ENCODE measurements at regions not wholly inside any gene's neighbourhood (a gene's known extent, or its start where the extent isn't known, plus 50 kb on each side); places are given as distances from the start of the nearest gene placed in this dataset.

- no peaks in the 10 kb centered on the region for H3K36me3 Mint-ChIP-seq
Measured at GRCh38 chr4:10984815-10985214, 300.2 kb upstream of the CLNK start.

GRCh38 chr4:10983885-10984640, 299.5 kb upstream of the CLNK start:
- H3K27ac Mint-ChIP-seq, result no peak overlapping the region
- H3K4me1 Mint-ChIP-seq, result peaks cover 17% of the 10 kb centered on the region
- H3K9me3 Mint-ChIP-seq, result no peaks in the 10 kb centered on the region
- H3K36me3 Mint-ChIP-seq, result no peaks in the 10 kb centered on the region
- no peaks in the 10 kb centered on the region for H3K27me3 Mint-ChIP-seq
- DNase-seq, result no peak
- H3K4me3 Mint-ChIP-seq, result no peak overlapping the region

More at GRCh38 chr4:10984815-10985214, 300.2 kb upstream of the CLNK start:
- H3K27ac Mint-ChIP-seq, result no peak overlapping the region
- H3K4me3 Mint-ChIP-seq, result no peak overlapping the region
- no peak for DNase-seq
- H3K4me1 Mint-ChIP-seq, result peaks cover 17% of the 10 kb centered on the region
- no peaks in the 10 kb centered on the region for H3K9me3 Mint-ChIP-seq
- no peaks in the 10 kb centered on the region for H3K27me3 Mint-ChIP-seq

DNA sequence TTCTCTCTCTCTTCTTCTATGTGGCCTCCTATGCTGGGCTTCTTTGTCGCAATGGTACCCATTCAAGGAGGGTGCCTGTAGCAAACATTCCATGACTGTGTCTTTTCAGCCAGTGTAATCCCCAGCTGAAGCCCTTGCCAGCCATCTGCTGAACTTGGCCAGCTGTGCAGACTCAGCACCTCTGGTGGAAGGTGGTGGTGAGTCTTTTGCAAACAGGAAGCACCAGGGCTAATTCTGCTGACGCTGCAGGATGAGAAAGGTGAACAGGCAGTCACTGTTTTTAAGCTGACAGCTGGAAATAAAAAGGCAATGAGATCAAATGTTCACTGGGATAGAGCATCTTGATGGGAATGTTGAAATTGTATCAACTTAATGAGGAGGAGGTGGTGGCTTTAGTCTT, 298.7 kb upstream of the CLNK start:
- no peak overlapping the region for H3K4me3 Mint-ChIP-seq
- H3K27me3 Mint-ChIP-seq, result no peaks in the 10 kb centered on the region
- H3K36me3 Mint-ChIP-seq, result no peaks in the 10 kb centered on the region
- DNase-seq, result no peak
- peaks cover 17% of the 10 kb centered on the region for H3K4me1 Mint-ChIP-seq
- no peak overlapping the region for H3K27ac Mint-ChIP-seq
- no peaks in the 10 kb centered on the region for H3K9me3 Mint-ChIP-seq

DNA sequence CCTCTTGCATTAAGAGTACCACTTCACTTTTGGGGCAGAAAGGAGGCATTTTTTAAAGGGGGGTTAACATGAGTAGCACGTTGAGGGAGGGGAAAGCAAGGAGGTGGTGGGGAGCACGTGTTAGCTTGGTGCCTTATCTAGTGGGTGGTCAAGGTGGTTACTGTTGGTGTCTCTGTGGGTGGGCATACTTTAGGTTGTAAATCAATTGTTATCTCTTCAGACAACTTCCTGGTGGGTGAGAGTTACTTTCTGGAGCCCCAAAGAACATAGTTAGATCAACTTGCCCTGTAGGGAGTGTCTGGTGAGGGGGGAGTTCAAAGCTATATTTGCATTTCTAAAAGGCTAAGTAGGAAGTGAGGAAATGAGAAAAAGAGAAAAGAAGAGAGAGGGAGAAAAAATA, 297.7 kb upstream of the CLNK start:
- no peak for DNase-seq
- peaks cover 17% of the 10 kb centered on the region for H3K4me1 Mint-ChIP-seq
- H3K4me3 Mint-ChIP-seq, result no peak overlapping the region
- H3K27me3 Mint-ChIP-seq, result no peaks in the 10 kb centered on the region
- no peaks in the 10 kb centered on the region for H3K9me3 Mint-ChIP-seq
- H3K36me3 Mint-ChIP-seq, result no peaks in the 10 kb centered on the region
- no peak overlapping the region for H3K27ac Mint-ChIP-seq

GRCh38 chr4:10981576-10981975, 297.0 kb upstream of the CLNK start:
- Mint-ChIP-seq H3K4me1 (peaks cover 17% of the 10 kb centered on the region), H3K27me3 (no peaks in the 10 kb centered on the region), H3K4me3 (no peak overlapping the region), H3K36me3 (no peaks in the 10 kb centered on the region), H3K9me3 (no peaks in the 10 kb centered on the region), H3K27ac (no peak overlapping the region)
- no peak for DNase-seq

GRCh38 chr4:10981096-10981495, 296.5 kb upstream of the CLNK start:
- no peaks in the 10 kb centered on the region for H3K36me3 Mint-ChIP-seq
- no peaks in the 10 kb centered on the region for H3K9me3 Mint-ChIP-seq
- H3K27ac Mint-ChIP-seq, result no peak overlapping the region
- no peak for DNase-seq
- peaks cover 2% of the 10 kb centered on the region for H3K27me3 Mint-ChIP-seq
- no peak overlapping the region for H3K4me3 Mint-ChIP-seq
- peaks cover 17% of the 10 kb centered on the region for H3K4me1 Mint-ChIP-seq

DNA sequence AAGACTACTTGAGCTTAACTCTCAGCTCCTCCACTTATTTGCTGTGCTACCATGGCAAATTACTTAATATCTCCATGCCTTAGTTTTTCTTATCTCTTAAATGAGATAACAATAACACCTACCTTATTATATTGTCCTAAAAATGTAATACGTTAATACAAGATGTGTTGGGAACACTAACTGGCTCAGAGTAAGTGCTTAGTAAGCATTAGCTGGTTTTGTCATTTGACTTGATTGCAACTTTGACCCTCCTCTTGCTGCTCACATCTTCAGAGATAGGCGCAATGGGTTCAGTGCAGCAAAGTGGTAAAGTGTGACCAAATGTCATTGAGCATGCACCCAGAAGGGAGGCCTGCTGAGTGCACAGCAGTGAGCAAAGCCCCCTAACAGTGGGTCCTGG, 294.5 kb upstream of the CLNK start:
- Mint-ChIP-seq H3K36me3 (no peaks in the 10 kb centered on the region), H3K27ac (no peak overlapping the region), H3K4me1 (peaks cover 17% of the 10 kb centered on the region), H3K4me3 (no peak overlapping the region), H3K27me3 (peaks cover 4% of the 10 kb centered on the region), H3K9me3 (no peaks in the 10 kb centered on the region)
- no peak for DNase-seq

GRCh38 chr4:10977534-10977933, 293.0 kb upstream of the CLNK start:
- Mint-ChIP-seq H3K36me3 (no peaks in the 10 kb centered on the region), H3K9me3 (no peaks in the 10 kb centered on the region), H3K27ac (no peak overlapping the region), H3K27me3 (peaks cover 4% of the 10 kb centered on the region), H3K4me1 (peaks cover 5% of the 10 kb centered on the region), H3K4me3 (no peak overlapping the region)
- DNase-seq, result no peak

GRCh38 chr4:10974371-10974770, 289.8 kb upstream of the CLNK start:
- Mint-ChIP-seq H3K9me3 (no peaks in the 10 kb centered on the region), H3K4me3 (no peak overlapping the region), H3K27me3 (peaks cover 4% of the 10 kb centered on the region), H3K27ac (no peak overlapping the region), H3K4me1 (no peaks in the 10 kb centered on the region), H3K36me3 (no peaks in the 10 kb centered on the region)
- no peak for DNase-seq

DNA sequence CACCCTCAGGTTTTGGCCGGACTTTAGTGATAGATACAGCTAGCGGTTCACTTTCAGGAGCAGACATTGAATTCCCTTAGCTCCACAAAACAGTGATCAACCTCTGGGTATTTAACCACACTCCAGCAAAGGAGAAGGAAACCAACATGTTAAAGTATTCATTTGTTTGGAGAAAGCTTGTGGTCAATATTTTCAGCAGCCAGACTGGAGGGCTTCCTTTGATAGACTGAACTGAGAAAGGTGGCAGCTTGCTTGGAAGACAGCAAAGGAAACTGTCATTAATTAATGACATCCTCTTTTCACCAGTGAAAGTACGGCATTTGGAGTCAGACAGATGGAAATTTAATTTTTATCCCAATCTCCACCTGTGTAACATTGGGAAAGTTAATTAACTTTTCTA, 289.1 kb upstream of the CLNK start:
- H3K4me1 Mint-ChIP-seq, result no peaks in the 10 kb centered on the region
- H3K27me3 Mint-ChIP-seq, result peaks cover 4% of the 10 kb centered on the region
- H3K27ac Mint-ChIP-seq, result no peak overlapping the region
- H3K36me3 Mint-ChIP-seq, result no peaks in the 10 kb centered on the region
- no peaks in the 10 kb centered on the region for H3K9me3 Mint-ChIP-seq
- no peak overlapping the region for H3K4me3 Mint-ChIP-seq
- no peak for DNase-seq

- no peaks in the 10 kb centered on the region for H3K4me1 Mint-ChIP-seq
- H3K4me3 Mint-ChIP-seq, result no peak overlapping the region
- H3K36me3 Mint-ChIP-seq, result no peaks in the 10 kb centered on the region
- peaks cover 4% of the 10 kb centered on the region for H3K27me3 Mint-ChIP-seq
- H3K27ac Mint-ChIP-seq, result no peak overlapping the region
- no peak for DNase-seq
- H3K9me3 Mint-ChIP-seq, result no peaks in the 10 kb centered on the region
Measured at GRCh38 chr4:10971800-10972401, 287.3 kb upstream of the CLNK start.

GRCh38 chr4:10965196-10965595, 280.6 kb upstream of the CLNK start:
- no peaks in the 10 kb centered on the region for H3K36me3 Mint-ChIP-seq
- H3K27me3 Mint-ChIP-seq, result peaks cover 3% of the 10 kb centered on the region
- H3K4me1 Mint-ChIP-seq, result no peaks in the 10 kb centered on the region
- DNase-seq, result no peak
- no peak overlapping the region for H3K4me3 Mint-ChIP-seq
- no peaks in the 10 kb centered on the region for H3K9me3 Mint-ChIP-seq
- H3K27ac Mint-ChIP-seq, result no peak overlapping the region

DNA sequence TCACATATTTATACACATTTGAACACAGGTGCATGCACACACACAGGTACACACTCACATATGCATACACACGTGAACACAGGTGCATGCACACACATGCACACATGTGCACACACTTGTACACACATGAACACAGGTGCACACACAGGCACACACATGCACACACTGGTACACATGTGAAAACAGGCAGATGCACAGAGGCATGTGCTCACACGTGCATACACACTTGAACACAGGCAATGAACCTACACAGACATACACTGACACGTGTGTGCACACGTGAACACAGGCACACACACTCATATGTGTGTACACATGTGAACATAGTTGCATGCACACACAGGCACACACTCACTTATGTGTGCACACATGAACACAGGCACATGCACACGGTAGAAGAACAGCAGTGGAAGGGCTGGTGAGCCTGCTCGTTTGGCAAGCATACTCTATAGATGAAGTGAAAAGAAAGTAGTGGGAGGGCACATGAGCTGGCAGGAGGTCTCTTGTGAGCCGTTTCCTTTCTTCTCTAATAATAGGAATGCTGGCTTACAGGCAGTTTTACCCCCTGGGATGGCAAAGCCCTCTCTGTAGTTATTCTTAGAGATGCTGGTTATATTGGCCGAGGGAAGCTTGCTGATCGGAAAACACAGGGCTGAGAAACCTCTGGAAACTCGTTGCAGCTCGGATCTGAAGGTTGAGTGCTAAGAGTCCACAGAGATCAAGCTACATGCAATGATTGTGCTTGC, 279.6 kb upstream of the CLNK start:
- Mint-ChIP-seq H3K27ac (no peak overlapping the region), H3K36me3 (no peaks in the 10 kb centered on the region), H3K27me3 (peaks cover 9% of the 10 kb centered on the region), H3K4me1 (no peaks in the 10 kb centered on the region), H3K9me3 (no peaks in the 10 kb centered on the region), H3K4me3 (no peak overlapping the region)
- no peak for DNase-seq

- Mint-ChIP-seq H3K36me3 (no peaks in the 10 kb centered on the region), H3K4me3 (no peak overlapping the region), H3K27ac (no peak overlapping the region), H3K9me3 (no peaks in the 10 kb centered on the region), H3K4me1 (no peaks in the 10 kb centered on the region), H3K27me3 (peaks cover 11% of the 10 kb centered on the region)
- no peak for DNase-seq
Measured at GRCh38 chr4:10963241-10963640, 278.7 kb upstream of the CLNK start.

- Mint-ChIP-seq H3K4me1 (no peaks in the 10 kb centered on the region), H3K9me3 (no peaks in the 10 kb centered on the region), H3K4me3 (no peak overlapping the region), H3K27me3 (peaks cover 11% of the 10 kb centered on the region), H3K27ac (no peak overlapping the region), H3K36me3 (no peaks in the 10 kb centered on the region)
- no peak for DNase-seq
Measured at GRCh38 chr4:10962246-10962645, 277.7 kb upstream of the CLNK start.
